Esophagus muscularis mucosa (tissue), 3 donors: ENCODE measurements at regions not wholly inside any gene's neighbourhood (a gene's known extent, or its start where the extent isn't known, plus 50 kb on each side); places are given as distances from the start of the nearest gene placed in this dataset.

Experiments
- EP300 ChIP-seq: sonication (generic); formaldehyde crosslinking; IDR thresholded peaks from one replicate; pipeline ENCODE4 v1.6.1; 2017; ENCODE audit warnings: antibody characterized with exemption
- TF ChIP-seq, protein P1 (sequence below), 3 experiments: fragments of 200-600 bp in 2 of 3; fragments of 450-650 bp in 1 of 3; sonication (generic) in 2 of 3; IDR thresholded peaks; one replicate each; pipeline ENCODE4 v1.5.1; 2017 to 2019; ENCODE audit warnings: antibody characterized with exemption in 3 of 3, mild to moderate bottlenecking in 2 of 3, moderate library complexity in 1 of 3

DNA sequence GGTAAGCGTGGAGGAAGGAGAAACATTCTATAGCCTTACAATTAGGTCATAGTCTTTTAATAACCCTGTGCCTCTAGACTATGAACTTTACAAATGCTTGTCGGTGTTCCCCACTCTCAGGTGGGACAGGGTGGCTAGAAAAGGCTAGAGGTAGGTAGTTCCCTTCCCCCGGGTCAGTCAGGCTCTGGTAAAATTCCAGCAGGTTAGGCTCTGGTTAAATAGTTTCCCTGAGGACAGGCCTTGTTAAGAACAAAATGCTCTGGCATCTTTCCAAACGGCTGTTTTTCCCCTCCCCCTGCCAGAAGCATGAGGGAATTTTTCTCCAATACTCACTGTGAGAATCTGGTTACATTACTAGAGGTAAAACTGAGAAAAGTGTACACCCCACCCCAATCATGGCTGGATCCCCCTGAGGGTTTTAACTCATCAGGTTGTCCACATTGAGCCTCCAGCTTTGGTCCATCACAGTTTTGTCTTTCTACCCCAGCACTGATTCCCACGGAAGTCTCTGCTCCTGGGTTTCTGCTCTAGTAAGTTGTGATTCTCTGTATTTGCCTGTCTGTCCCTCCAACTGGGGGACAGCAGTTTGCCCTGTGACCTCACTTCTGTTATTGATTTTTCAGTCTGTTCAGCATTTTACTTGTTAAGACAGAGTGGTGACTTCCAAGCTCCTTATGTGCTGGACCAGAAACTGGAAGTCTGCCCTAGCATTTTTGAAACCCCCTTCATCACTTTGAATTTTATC, 84.7 kb upstream of the ADGRF1 start:
- no peak for TF ChIP-seq EP300
- TF ChIP-seq, protein P1, sequence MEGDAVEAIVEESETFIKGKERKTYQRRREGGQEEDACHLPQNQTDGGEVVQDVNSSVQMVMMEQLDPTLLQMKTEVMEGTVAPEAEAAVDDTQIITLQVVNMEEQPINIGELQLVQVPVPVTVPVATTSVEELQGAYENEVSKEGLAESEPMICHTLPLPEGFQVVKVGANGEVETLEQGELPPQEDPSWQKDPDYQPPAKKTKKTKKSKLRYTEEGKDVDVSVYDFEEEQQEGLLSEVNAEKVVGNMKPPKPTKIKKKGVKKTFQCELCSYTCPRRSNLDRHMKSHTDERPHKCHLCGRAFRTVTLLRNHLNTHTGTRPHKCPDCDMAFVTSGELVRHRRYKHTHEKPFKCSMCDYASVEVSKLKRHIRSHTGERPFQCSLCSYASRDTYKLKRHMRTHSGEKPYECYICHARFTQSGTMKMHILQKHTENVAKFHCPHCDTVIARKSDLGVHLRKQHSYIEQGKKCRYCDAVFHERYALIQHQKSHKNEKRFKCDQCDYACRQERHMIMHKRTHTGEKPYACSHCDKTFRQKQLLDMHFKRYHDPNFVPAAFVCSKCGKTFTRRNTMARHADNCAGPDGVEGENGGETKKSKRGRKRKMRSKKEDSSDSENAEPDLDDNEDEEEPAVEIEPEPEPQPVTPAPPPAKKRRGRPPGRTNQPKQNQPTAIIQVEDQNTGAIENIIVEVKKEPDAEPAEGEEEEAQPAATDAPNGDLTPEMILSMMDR (IDR thresholded peaks at IDR 0.05) = no peak
